ENCODE measurements at regions not wholly inside any gene's neighbourhood (a gene's known extent, or its start where the extent isn't known, plus 50 kb on each side); places are given as distances from the start of the nearest gene placed in this dataset.

GRCh38 chr9:126236273-126236672, 90.4 kb upstream of the MVB12B start:
- no peaks in the 10 kb centered on the region for H3K36me3 ChIP-seq (ENCODE audit: control insufficient read depth in 2 of 2, insufficient read depth in 2 of 2, low read length in 1 of 2)
- H3K9me3 ChIP-seq (ENCODE audit: control insufficient read depth in 2 of 2, insufficient read depth in 1 of 2, low read length in 1 of 2), result no peaks in the 10 kb centered on the region
- H3K4me1 ChIP-seq (ENCODE audit: control insufficient read depth in 2 of 2, insufficient read depth in 2 of 2, low read length in 2 of 2), result no peaks in the 10 kb centered on the region
- DNase-seq (ENCODE audit: low read depth in 6 of 9, low spot score in 9 of 9), result no peak
- whole genome bisulfite sequencing, result 97% methylated on average over 7 of the region's 7 CpGs
- no peaks in the 10 kb centered on the region for H3K27me3 ChIP-seq (ENCODE audit: control insufficient read depth in 2 of 2, insufficient read depth in 1 of 2, low read length in 1 of 2)
- no peak overlapping the region for H3K4me3 ChIP-seq (ENCODE audit: low read length in 2 of 2)
- no peak overlapping the region for H3K27ac ChIP-seq (ENCODE audit: low read depth in 1 of 2, low read length in 1 of 2)

DNA sequence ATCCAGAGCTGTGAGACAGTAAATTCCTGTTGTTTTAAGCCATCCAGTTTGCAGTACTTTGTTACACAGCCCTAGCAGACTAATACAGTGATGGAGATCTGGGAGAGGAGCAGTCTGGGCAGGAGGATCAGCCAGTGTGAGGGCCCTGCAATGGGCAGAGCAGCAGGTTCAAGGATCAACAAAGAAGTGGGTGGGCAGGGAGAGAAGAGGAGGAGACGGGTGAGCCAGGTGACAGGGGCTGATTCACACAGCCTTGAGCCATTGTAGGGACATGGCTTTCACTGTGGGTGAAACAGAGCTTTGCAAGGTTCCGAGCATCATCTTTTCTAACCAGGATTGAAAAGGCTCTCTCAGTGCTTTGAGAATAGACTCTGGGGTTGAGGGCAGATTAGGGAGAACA, 88.2 kb upstream of the MVB12B start:
- DNase-seq (ENCODE audit: low read depth in 6 of 9, low spot score in 9 of 9), result no peak
- Histone ChIP-seq H3K4me3 (ENCODE audit: low read length in 2 of 2) (no peak overlapping the region), H3K9me3 (ENCODE audit: control insufficient read depth in 2 of 2, insufficient read depth in 1 of 2, low read length in 1 of 2) (no peaks in the 10 kb centered on the region), H3K27ac (ENCODE audit: low read depth in 1 of 2, low read length in 1 of 2) (no peak overlapping the region), H3K36me3 (ENCODE audit: control insufficient read depth in 2 of 2, insufficient read depth in 2 of 2, low read length in 1 of 2) (no peaks in the 10 kb centered on the region), H3K27me3 (ENCODE audit: control insufficient read depth in 2 of 2, insufficient read depth in 1 of 2, low read length in 1 of 2) (no peaks in the 10 kb centered on the region), H3K4me1 (ENCODE audit: control insufficient read depth in 2 of 2, insufficient read depth in 2 of 2, low read length in 2 of 2) (no peaks in the 10 kb centered on the region)
- WGBS, result 98% methylated on average over 2 of the region's 2 CpGs

DNA sequence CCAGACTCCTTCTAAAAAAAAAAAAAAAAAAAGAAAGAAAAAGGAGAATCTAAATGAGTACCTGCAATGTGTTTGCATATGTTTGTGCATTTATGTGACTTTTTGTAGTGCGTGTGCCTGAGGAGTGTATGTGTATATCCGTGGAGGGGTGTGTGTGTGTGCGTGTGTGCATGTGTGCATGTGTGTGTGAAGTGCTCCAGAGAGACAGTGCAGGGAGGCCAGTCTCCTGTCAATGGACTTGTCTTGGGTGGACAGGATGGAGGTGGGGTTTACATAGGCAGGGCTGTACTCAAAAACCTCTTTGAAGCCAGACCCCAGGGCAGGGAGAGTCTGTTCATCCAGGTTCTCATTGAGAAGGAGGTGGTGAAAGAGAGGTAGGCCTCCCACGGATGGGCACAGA, 87.1 kb upstream of the MVB12B start:
- Histone ChIP-seq H3K36me3 (ENCODE audit: control insufficient read depth in 2 of 2, insufficient read depth in 2 of 2, low read length in 1 of 2) (no peaks in the 10 kb centered on the region), H3K27me3 (ENCODE audit: control insufficient read depth in 2 of 2, insufficient read depth in 1 of 2, low read length in 1 of 2) (no peaks in the 10 kb centered on the region), H3K4me1 (ENCODE audit: control insufficient read depth in 2 of 2, insufficient read depth in 2 of 2, low read length in 2 of 2) (no peaks in the 10 kb centered on the region), H3K27ac (ENCODE audit: low read depth in 1 of 2, low read length in 1 of 2) (no peak overlapping the region), H3K9me3 (ENCODE audit: control insufficient read depth in 2 of 2, insufficient read depth in 1 of 2, low read length in 1 of 2) (no peaks in the 10 kb centered on the region), H3K4me3 (ENCODE audit: low read length in 2 of 2) (no peak overlapping the region)
- DNase-seq (ENCODE audit: low read depth in 6 of 9, low spot score in 9 of 9), result no peak
- 96% methylated on average over 4 of the region's 4 CpGs for WGBS

- Histone ChIP-seq H3K4me1 (ENCODE audit: control insufficient read depth in 2 of 2, insufficient read depth in 2 of 2, low read length in 2 of 2) (no peaks in the 10 kb centered on the region), H3K36me3 (ENCODE audit: control insufficient read depth in 2 of 2, insufficient read depth in 2 of 2, low read length in 1 of 2) (no peaks in the 10 kb centered on the region), H3K27ac (ENCODE audit: low read depth in 1 of 2, low read length in 1 of 2) (no peak overlapping the region), H3K27me3 (ENCODE audit: control insufficient read depth in 2 of 2, insufficient read depth in 1 of 2, low read length in 1 of 2) (no peaks in the 10 kb centered on the region), H3K4me3 (ENCODE audit: low read length in 2 of 2) (no peak overlapping the region), H3K9me3 (ENCODE audit: control insufficient read depth in 2 of 2, insufficient read depth in 1 of 2, low read length in 1 of 2) (peaks cover 0 to 4% of the 10 kb centered on the region in 2 donors)
- DNase-seq (ENCODE audit: low read depth in 6 of 9, low spot score in 9 of 9), result no peak
- 87% methylated on average over 1 of the region's 1 CpG for WGBS
Measured at GRCh38 chr9:126240835-126241234, 85.8 kb upstream of the MVB12B start.

DNA sequence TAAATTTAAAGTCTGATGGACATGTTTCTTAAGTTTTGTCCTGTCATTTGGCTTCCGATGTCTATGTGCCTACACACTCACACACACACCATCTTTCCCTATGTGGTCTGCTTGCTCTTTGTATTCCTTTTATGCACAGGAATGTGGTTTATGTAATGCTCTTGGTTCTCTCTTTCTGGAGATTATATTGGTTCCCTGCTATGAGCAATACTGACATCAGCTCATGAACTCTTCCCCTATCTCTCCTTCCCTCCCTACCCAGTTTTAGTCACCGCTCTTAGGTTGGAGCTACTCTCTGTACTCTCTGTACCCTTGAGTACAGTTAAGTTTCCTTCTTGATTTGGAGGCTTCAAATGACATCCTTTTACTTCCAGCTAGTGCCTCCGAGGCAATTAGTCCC, 77.9 kb upstream of the MVB12B start:
- Histone ChIP-seq H3K9me3 (ENCODE audit: control insufficient read depth in 2 of 2, insufficient read depth in 1 of 2, low read length in 1 of 2) (peaks cover 0 to 4% of the 10 kb centered on the region in 2 donors), H3K4me1 (ENCODE audit: control insufficient read depth in 2 of 2, insufficient read depth in 2 of 2, low read length in 2 of 2) (no peaks in the 10 kb centered on the region), H3K27me3 (ENCODE audit: control insufficient read depth in 2 of 2, insufficient read depth in 1 of 2, low read length in 1 of 2) (no peaks in the 10 kb centered on the region), H3K27ac (ENCODE audit: low read depth in 1 of 2, low read length in 1 of 2) (no peak overlapping the region), H3K36me3 (ENCODE audit: control insufficient read depth in 2 of 2, insufficient read depth in 2 of 2, low read length in 1 of 2) (no peaks in the 10 kb centered on the region), H3K4me3 (ENCODE audit: low read length in 2 of 2) (no peak overlapping the region)
- DNase-seq (ENCODE audit: low read depth in 6 of 9, low spot score in 9 of 9), result no peak
- 94% methylated on average over 3 of the region's 3 CpGs for WGBS

DNA sequence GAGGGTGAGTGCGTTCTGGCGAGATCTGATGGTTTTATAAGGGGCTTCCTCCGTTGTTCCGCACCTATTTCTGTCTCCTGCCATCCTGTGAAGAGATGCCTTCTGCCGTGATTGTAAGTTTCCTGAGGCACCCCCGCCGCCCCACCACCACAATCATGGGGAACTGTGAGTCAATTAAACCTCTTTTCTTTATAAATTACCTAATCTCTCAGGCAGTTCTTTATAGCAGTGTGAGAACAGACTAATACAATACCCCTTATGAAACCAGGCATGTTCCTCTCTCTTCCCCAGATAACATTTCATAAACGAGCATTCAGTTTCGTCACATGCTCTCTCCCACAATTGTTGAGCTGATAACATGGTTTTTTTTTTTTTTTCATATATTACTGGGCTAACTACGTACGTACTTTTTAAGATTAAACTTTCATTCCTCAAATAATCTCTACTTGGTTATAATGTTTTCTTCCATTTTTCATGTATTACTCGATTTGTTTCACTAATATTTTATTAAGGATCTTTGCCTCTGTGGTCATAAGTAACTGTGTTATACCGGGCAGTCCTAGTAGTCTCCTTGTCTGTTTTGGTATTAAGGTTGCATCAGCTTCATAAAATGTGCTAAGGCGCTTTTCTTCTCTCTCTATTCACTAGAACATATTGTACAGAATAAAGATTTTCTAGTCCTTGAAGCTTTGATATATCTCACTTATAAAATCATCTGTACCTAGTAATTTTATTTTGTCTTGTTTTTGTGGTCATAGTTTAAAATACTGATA, 64.9 kb upstream of the MVB12B start:
- Histone ChIP-seq H3K4me1 (ENCODE audit: control insufficient read depth in 2 of 2, insufficient read depth in 2 of 2, low read length in 2 of 2) (no peaks in the 10 kb centered on the region), H3K4me3 (ENCODE audit: low read length in 2 of 2) (no peak overlapping the region), H3K9me3 (ENCODE audit: control insufficient read depth in 2 of 2, insufficient read depth in 1 of 2, low read length in 1 of 2) (peaks cover 0 to 4% of the 10 kb centered on the region in 2 donors), H3K27ac (ENCODE audit: low read depth in 1 of 2, low read length in 1 of 2) (no peak overlapping the region), H3K27me3 (ENCODE audit: control insufficient read depth in 2 of 2, insufficient read depth in 1 of 2, low read length in 1 of 2) (peaks cover 9 to 12% of the 10 kb centered on the region in 2 donors), H3K36me3 (ENCODE audit: control insufficient read depth in 2 of 2, insufficient read depth in 2 of 2, low read length in 1 of 2) (no peaks in the 10 kb centered on the region)
- 80% methylated on average over 14 of the region's 14 CpGs for WGBS
- no peak for DNase-seq (ENCODE audit: low read depth in 6 of 9, low spot score in 9 of 9)

DNA sequence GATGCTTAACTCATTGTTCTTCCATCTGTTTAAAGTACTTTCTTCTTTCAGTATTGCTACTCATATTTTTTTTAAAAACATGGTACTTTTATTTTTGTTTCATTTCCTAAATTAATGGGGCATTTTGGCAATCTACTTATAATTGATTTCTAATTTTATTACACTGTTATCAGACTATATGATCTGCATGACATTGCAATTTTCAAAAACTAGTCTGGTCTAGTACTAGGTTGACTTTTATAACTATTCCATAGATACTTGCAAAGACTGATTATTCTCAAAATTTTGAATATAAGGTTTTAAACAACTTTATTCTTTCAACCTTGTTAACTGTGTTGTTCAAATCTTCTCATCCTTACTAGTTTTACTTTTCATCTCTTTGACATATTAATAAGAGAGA, 63.9 kb upstream of the MVB12B start:
- Histone ChIP-seq H3K4me1 (ENCODE audit: control insufficient read depth in 2 of 2, insufficient read depth in 2 of 2, low read length in 2 of 2) (no peaks in the 10 kb centered on the region), H3K27ac (ENCODE audit: low read depth in 1 of 2, low read length in 1 of 2) (no peak overlapping the region), H3K27me3 (ENCODE audit: control insufficient read depth in 2 of 2, insufficient read depth in 1 of 2, low read length in 1 of 2) (peaks cover 4 to 10% of the 10 kb centered on the region in 2 donors), H3K4me3 (ENCODE audit: low read length in 2 of 2) (no peak overlapping the region), H3K9me3 (ENCODE audit: control insufficient read depth in 2 of 2, insufficient read depth in 1 of 2, low read length in 1 of 2) (peaks cover 0 to 4% of the 10 kb centered on the region in 2 donors), H3K36me3 (ENCODE audit: control insufficient read depth in 2 of 2, insufficient read depth in 2 of 2, low read length in 1 of 2) (no peaks in the 10 kb centered on the region)
- no peak for DNase-seq (ENCODE audit: low read depth in 6 of 9, low spot score in 9 of 9)

- H3K36me3 ChIP-seq (ENCODE audit: control insufficient read depth in 2 of 2, insufficient read depth in 2 of 2, low read length in 1 of 2), result no peaks in the 10 kb centered on the region
- no peak overlapping the region for H3K27ac ChIP-seq (ENCODE audit: low read depth in 1 of 2, low read length in 1 of 2)
- DNase-seq (ENCODE audit: low read depth in 6 of 9, low spot score in 9 of 9), result no peak
- H3K9me3 ChIP-seq (ENCODE audit: control insufficient read depth in 2 of 2, insufficient read depth in 1 of 2, low read length in 1 of 2), result no peaks in the 10 kb centered on the region
- peaks cover 0 to 9% of the 10 kb centered on the region in 2 donors for H3K27me3 ChIP-seq (ENCODE audit: control insufficient read depth in 2 of 2, insufficient read depth in 1 of 2, low read length in 1 of 2)
- H3K4me1 ChIP-seq (ENCODE audit: control insufficient read depth in 2 of 2, insufficient read depth in 2 of 2, low read length in 2 of 2), result no peaks in the 10 kb centered on the region
- WGBS, result 78% methylated on average over 1 of the region's 1 CpG
- H3K4me3 ChIP-seq (ENCODE audit: low read length in 2 of 2), result no peak overlapping the region
Measured at GRCh38 chr9:126270556-126270955, 56.1 kb upstream of the MVB12B start.

GRCh38 chr9:126275386-126276001, 51.1 kb upstream of the MVB12B start:
- Histone ChIP-seq H3K36me3 (ENCODE audit: control insufficient read depth in 2 of 2, insufficient read depth in 2 of 2, low read length in 1 of 2) (no peaks in the 10 kb centered on the region), H3K27ac (ENCODE audit: low read depth in 1 of 2, low read length in 1 of 2) (no peak overlapping the region), H3K4me3 (ENCODE audit: low read length in 2 of 2) (no peak overlapping the region), H3K4me1 (ENCODE audit: control insufficient read depth in 2 of 2, insufficient read depth in 2 of 2, low read length in 2 of 2) (no peaks in the 10 kb centered on the region), H3K27me3 (ENCODE audit: control insufficient read depth in 2 of 2, insufficient read depth in 1 of 2, low read length in 1 of 2) (peaks cover 0 to 4% of the 10 kb centered on the region in 2 donors), H3K9me3 (ENCODE audit: control insufficient read depth in 2 of 2, insufficient read depth in 1 of 2, low read length in 1 of 2) (no peaks in the 10 kb centered on the region)
- WGBS, result 84% methylated on average over 13 of the region's 13 CpGs
- no peak for DNase-seq (ENCODE audit: low read depth in 6 of 9, low spot score in 9 of 9)
